ENCODE measurements at regions not wholly inside any gene's neighbourhood (a gene's known extent, or its start where the extent isn't known, plus 50 kb on each side); places are given as distances from the start of the nearest gene placed in this dataset.

- in situ Hi-C loops (cut with MboI) (no loop called here), intact Hi-C loops (cut with micrococcal nuclease) (no loop called here)
- no peak for DNase-seq (ENCODE audit: extremely low read depth in 1 of 4, low spot score in 3 of 4)
- Histone ChIP-seq H3K79me2 (ENCODE audit: control insufficient read depth, insufficient read depth, low read length) (no peaks in the 10 kb centered on the region), H3K9ac (ENCODE audit: insufficient read depth in 1 of 2, low read depth in 2 of 2, low read length in 2 of 2) (no peak overlapping the region), H3K4me3 (no peak overlapping the region), H4K20me1 (replicated peaks; ENCODE audit: control insufficient read depth, insufficient read depth, low read length) (no peaks in the 10 kb centered on the region), H3K4me2 (ENCODE audit: insufficient read depth, low read length) (no peak overlapping the region), H3K36me3 (ENCODE audit: control insufficient read depth, insufficient read depth, low read length) (no peaks in the 10 kb centered on the region), H2AFZ (ENCODE audit: low read depth, low read length) (no peak overlapping the region), H3K4me1 (replicated peaks in 1 of 2; ENCODE audit: control insufficient read depth in 2 of 2, insufficient read depth in 2 of 2, low read length in 2 of 2) (no peaks in the 10 kb centered on the region; a peak in 1 of 5 replicates), H3K27me3 (ENCODE audit: control insufficient read depth in 2 of 2, insufficient read depth in 2 of 2, low read length in 2 of 2) (no peaks in the 10 kb centered on the region), H3K9me1 (ENCODE audit: control insufficient read depth, insufficient read depth, low read length) (no peaks in the 10 kb centered on the region), H3K27ac (ENCODE audit: extremely low read depth, low read depth, low read length) (no peak overlapping the region), H3K9me3 (replicated peaks; ENCODE audit: control insufficient read depth, insufficient read depth, low read depth, low read length) (no peaks in the 10 kb centered on the region)
- POLR2A ChIA-PET = no interaction called here
- no peak for TF ChIP-seq U2AF2 (optimal IDR thresholded peaks at IDR 0.05; ENCODE audit: low read depth, low read length)
- no peak for TF ChIP-seq ATF6 (CRISPR knock-in tag; IDR thresholded peaks at IDR 0.05)
- TF ChIP-seq ZNF165 (CRISPR knock-in tag; IDR thresholded peaks at IDR 0.05; ENCODE audit: borderline replicate concordance) = no peak
- TF ChIP-seq ZNF766 (CRISPR knock-in tag; conservative IDR thresholded peaks at IDR 0.05) = no peak
- no peak for TF ChIP-seq NBN (IDR thresholded peaks at IDR 0.05; ENCODE audit: low read depth)
- TF ChIP-seq MAZ (CRISPR knock-in tag; conservative IDR thresholded peaks at IDR 0.05 in 1 of 2, IDR thresholded peaks at IDR 0.05 in 1 of 2) = no peak
- no peak for TF ChIP-seq SMAD2 (IDR thresholded peaks at IDR 0.05; ENCODE audit: low read depth, low read length)
- TF ChIP-seq CBX2 (IDR thresholded peaks at IDR 0.05; ENCODE audit: insufficient read depth, low read length, poor library complexity, severe bottlenecking) = no peak
- WGBS (ENCODE audit: insufficient coverage, low coverage, missing lambda C conversion rate) = 14% methylated on average over 2 of the region's 2 CpGs
- FAIRE-seq = no peak
- CTCF ChIA-PET (ENCODE audit: low intra/inter-chr PET ratio) = no interaction called here
- no peak for ATAC-seq
- no TSS peak for BruUV-seq (replicated peaks)
Measured at GRCh38 chr3:110456001-110456400, 615.6 kb upstream of the NECTIN3 start.

All from K562 (cell line).